Activated naive CD8-positive, alpha-beta T cell treated with anti-CD3 and anti-CD28 coated beads, Interleukin-2, amount 10 ng/mL, durations not matched to agents 7 days and 5 days (primary cell): ENCODE measurements at regions not wholly inside any gene's neighbourhood (a gene's known extent, or its start where the extent isn't known, plus 50 kb on each side); places are given as distances from the start of the nearest gene placed in this dataset.

Experiments used
- ATAC-seq: fragments of 150-1000 bp; cut with Tn5 transposase; one replicate; pipeline ENCODE4 v1.10.0; 2021; ENCODE audit warnings: low read depth, moderate library complexity
- POLR2A ChIA-PET: fragments of 350-600 bp; sonication (Branson Sonifier 250); formaldehyde crosslinking; loops from one replicate; lab custom pipeline; 2021; ENCODE audit warnings: antibody characterized with exemption; lab: Charles Lee
- DNase-seq: peaks from one replicate; pipeline ENCODE4 v3.0.0; 2021
- H3K27ac Mint-ChIP-seq: one replicate; pipeline ENCODE4 v1.8.0; 2022; ENCODE audit warnings: mild to moderate bottlenecking, mixed read lengths
- H3K27me3 Mint-ChIP-seq: one replicate; pipeline ENCODE4 v1.8.0; 2022; ENCODE audit warnings: mild to moderate bottlenecking, moderate library complexity, mixed read lengths
- H3K36me3 Mint-ChIP-seq: one replicate; pipeline ENCODE4 v1.8.0; 2021; ENCODE audit warnings: mild to moderate bottlenecking, mixed read lengths
- H3K4me1 Mint-ChIP-seq: one replicate; pipeline ENCODE4 v1.8.0; 2021; ENCODE audit warnings: mixed read lengths
- H3K4me3 Mint-ChIP-seq: one replicate; pipeline ENCODE4 v1.8.0; 2022; ENCODE audit warnings: mild to moderate bottlenecking, moderate library complexity, mixed read lengths
- H3K9me3 Mint-ChIP-seq: one replicate; pipeline ENCODE4 v1.8.0; 2021; ENCODE audit warnings: mixed read lengths

DNA sequence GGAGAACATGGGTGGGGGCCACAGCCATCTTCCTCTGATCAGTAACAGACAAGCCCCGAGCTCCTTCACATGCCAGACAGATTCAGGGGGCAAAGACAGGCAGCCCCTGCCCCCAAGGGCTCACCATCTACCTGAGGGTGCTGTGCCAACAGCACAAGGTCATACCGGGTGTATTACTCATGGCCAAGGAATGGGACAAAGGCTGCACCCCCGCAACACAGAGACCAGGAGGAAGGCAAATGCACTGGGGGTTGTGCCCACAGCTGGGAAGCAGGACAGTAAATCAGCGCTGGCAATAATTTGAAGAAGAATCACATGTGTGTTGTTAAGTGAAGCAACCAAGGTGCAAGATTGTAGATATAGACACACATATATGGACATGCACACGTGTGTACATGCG lies 137.1 kb downstream of the C16orf95 start:
- DNase-seq (no peak), ATAC-seq (no peak)
- Mint-ChIP-seq H3K27ac (no peak overlapping the region), H3K36me3 (no peaks in the 10 kb centered on the region), H3K9me3 (no peaks in the 10 kb centered on the region), H3K27me3 (peaks cover 6% of the 10 kb centered on the region), H3K4me1 (no peaks in the 10 kb centered on the region), H3K4me3 (no peak overlapping the region)
- POLR2A ChIA-PET: no interaction called here

GRCh38 chr16:87182759-87183158 lies 134.4 kb downstream of the C16orf95 start:
- POLR2A ChIA-PET: no interaction called here
- no peak for ATAC-seq
- Mint-ChIP-seq H3K9me3 (peaks cover 9% of the 10 kb centered on the region), H3K4me3 (no peak overlapping the region), H3K36me3 (no peaks in the 10 kb centered on the region), H3K27ac (no peak overlapping the region), H3K4me1 (no peaks in the 10 kb centered on the region), H3K27me3 (peaks cover 6% of the 10 kb centered on the region)
- DNase-seq: no peak

DNA sequence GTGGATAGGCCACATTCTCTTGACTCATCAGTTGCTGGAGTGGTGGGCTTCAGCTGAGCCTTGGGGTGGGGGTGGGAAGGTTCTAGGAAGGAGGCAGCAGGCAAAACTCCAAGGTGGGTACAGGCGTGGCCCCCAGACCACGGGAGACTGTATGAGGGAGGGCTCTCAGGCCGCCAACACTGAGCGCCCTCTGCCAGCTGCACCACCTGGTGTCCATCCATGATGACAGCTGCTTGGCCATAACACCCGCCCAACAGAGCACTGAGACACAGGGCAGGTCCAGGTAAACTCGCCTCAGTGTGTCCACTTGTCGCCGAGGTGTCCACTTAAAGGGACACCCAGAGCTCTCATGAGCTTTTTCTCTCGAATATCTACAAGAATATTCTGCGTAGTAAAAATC lies 133.5 kb downstream of the C16orf95 start:
- Mint-ChIP-seq H3K9me3 (peaks cover 15% of the 10 kb centered on the region), H3K36me3 (no peaks in the 10 kb centered on the region), H3K27me3 (peaks cover under 1% of the 10 kb centered on the region), H3K27ac (no peak overlapping the region), H3K4me3 (no peak overlapping the region), H3K4me1 (no peaks in the 10 kb centered on the region)
- DNase-seq: no peak
- POLR2A ChIA-PET: no interaction called here
- no peak for ATAC-seq

GRCh38 chr16:87185308-87185707 lies 131.9 kb downstream of the C16orf95 start:
- H3K27me3 Mint-ChIP-seq: no peaks in the 10 kb centered on the region
- ATAC-seq (no peak), DNase-seq (no peak)
- H3K27ac Mint-ChIP-seq: no peak overlapping the region
- no peaks in the 10 kb centered on the region for H3K4me1 Mint-ChIP-seq
- H3K36me3 Mint-ChIP-seq: no peaks in the 10 kb centered on the region
- H3K4me3 Mint-ChIP-seq: no peak overlapping the region
- POLR2A ChIA-PET: no interaction called here
- H3K9me3 Mint-ChIP-seq: peaks cover 16% of the 10 kb centered on the region

DNA sequence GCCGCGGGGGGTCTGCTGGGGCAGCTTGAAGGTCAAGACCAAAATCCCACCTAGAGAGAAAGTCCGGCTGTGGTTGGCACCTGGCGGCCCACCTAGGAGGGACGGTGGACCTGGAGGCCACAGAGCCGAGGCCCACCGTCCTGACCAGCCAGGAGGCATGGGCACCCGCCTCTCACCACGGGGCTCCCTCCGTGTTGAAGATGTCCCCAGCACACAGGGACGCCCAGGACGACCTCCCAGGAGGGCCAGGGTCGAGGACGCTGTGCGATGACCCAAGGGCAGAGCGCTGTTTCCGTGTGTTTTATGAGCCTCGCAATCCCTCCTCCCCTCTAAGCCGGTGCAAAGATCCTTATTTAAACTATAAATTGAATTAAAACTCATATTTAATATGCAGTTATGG lies 131.2 kb downstream of the C16orf95 start:
- H3K27ac Mint-ChIP-seq: no peak overlapping the region
- H3K27me3 Mint-ChIP-seq: no peaks in the 10 kb centered on the region
- no peak for DNase-seq
- POLR2A ChIA-PET: no interaction called here
- H3K4me1 Mint-ChIP-seq: no peaks in the 10 kb centered on the region
- peaks cover 16% of the 10 kb centered on the region for H3K9me3 Mint-ChIP-seq
- H3K4me3 Mint-ChIP-seq: no peak overlapping the region
- H3K36me3 Mint-ChIP-seq: no peaks in the 10 kb centered on the region
- no peak for ATAC-seq

- POLR2A ChIA-PET: no interaction called here
- Mint-ChIP-seq H3K27me3 (no peaks in the 10 kb centered on the region), H3K4me1 (no peaks in the 10 kb centered on the region), H3K27ac (no peak overlapping the region), H3K9me3 (peaks cover 16% of the 10 kb centered on the region), H3K4me3 (no peak overlapping the region), H3K36me3 (no peaks in the 10 kb centered on the region)
- ATAC-seq (no peak), DNase-seq (no peak)
Measured at GRCh38 chr16:87186446-87186845, 130.7 kb downstream of the C16orf95 start.

GRCh38 chr16:87186876-87187533 lies 130.2 kb downstream of the C16orf95 start:
- POLR2A ChIA-PET: no interaction called here
- no peak for ATAC-seq
- H3K4me3 Mint-ChIP-seq: no peak overlapping the region
- no peaks in the 10 kb centered on the region for H3K4me1 Mint-ChIP-seq
- DNase-seq: no peak
- no peaks in the 10 kb centered on the region for H3K27me3 Mint-ChIP-seq
- no peaks in the 10 kb centered on the region for H3K36me3 Mint-ChIP-seq
- H3K9me3 Mint-ChIP-seq: peaks cover 18% of the 10 kb centered on the region
- no peak overlapping the region for H3K27ac Mint-ChIP-seq

GRCh38 chr16:87188104-87188503 lies 129.1 kb downstream of the C16orf95 start:
- DNase-seq: no peak

DNA sequence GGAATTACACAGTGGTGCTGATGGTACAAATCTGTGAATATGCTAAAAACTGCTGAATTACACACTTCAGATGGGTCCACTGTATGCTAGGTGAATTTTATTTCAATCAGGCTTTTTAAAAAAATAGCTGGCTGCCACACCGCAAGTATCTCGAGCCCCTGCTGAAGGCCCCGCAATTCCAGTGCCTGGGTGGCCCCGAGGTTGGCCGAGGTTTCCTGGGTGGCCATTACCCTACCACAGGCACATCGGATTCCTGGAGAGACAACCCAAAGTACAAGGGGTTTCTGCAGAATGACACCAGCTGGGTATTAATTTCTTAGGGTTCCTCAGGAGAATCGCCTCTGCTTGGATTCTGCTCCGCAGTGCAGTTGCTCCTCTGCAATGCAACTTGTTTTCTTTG lies 127.8 kb downstream of the C16orf95 start:
- DNase-seq (no peak), ATAC-seq (no peak)
- Mint-ChIP-seq H3K4me3 (no peak overlapping the region), H3K4me1 (no peaks in the 10 kb centered on the region), H3K27me3 (no peaks in the 10 kb centered on the region), H3K36me3 (no peaks in the 10 kb centered on the region), H3K27ac (no peak overlapping the region), H3K9me3 (peaks cover 19% of the 10 kb centered on the region)
- POLR2A ChIA-PET: no interaction called here

More at GRCh38 chr16:87188104-87188503, 129.1 kb downstream of the C16orf95 start:
- ATAC-seq: no peak
- no peak overlapping the region for H3K4me3 Mint-ChIP-seq
- H3K4me1 Mint-ChIP-seq: no peaks in the 10 kb centered on the region
- peaks cover 19% of the 10 kb centered on the region for H3K9me3 Mint-ChIP-seq
- H3K27ac Mint-ChIP-seq: no peak overlapping the region
- H3K27me3 Mint-ChIP-seq: no peaks in the 10 kb centered on the region
- no peaks in the 10 kb centered on the region for H3K36me3 Mint-ChIP-seq
- POLR2A ChIA-PET: no interaction called here

DNA sequence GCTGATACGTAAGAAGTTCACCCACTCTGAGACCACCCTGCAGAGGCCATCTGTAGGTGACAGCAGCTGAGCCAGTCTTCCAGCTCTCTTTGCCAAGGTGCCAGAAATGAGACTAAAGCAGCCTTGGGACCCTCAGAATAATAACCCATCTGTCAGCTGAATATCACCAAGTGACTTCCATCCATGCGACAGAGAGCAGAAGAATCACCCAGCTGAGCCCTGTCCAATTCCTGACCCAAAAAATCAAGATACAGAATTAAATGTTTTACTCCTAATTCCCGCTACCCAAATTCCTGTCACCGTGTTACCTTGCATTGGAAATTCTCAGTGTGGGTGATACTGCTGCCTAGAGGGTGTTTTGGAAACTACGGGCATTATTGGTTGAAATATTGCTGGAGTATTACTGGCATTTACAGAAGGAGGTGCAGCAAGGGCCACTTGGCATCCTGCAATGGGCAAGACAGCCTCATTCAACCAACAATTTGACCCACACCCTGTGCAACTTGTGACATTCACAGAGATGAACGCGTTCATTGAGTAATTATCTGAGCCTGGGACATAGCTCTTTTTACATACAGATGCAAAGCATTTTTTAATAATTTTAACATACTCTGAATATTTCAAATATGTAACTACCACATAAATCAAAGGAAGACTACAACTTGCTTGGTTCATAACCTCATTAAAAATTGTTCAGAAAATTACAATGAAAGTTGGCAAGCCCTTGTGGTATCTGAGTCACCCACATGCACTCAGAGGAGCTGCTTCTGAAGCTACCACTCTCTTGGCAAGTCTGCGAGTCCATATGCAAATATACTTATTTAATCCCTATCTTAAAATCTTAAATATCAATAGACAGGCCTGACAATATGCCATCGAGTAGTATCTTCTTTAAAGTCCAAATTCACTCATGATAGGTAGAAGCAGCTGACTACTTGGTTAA lies 126.6 kb downstream of the C16orf95 start:
- no peaks in the 10 kb centered on the region for H3K36me3 Mint-ChIP-seq
- ATAC-seq (no peak), DNase-seq (no peak)
- H3K27me3 Mint-ChIP-seq: no peaks in the 10 kb centered on the region
- H3K27ac Mint-ChIP-seq: no peak overlapping the region
- no peak overlapping the region for H3K4me3 Mint-ChIP-seq
- H3K4me1 Mint-ChIP-seq: no peaks in the 10 kb centered on the region
- peaks cover 19% of the 10 kb centered on the region for H3K9me3 Mint-ChIP-seq
- POLR2A ChIA-PET: no interaction called here

DNA sequence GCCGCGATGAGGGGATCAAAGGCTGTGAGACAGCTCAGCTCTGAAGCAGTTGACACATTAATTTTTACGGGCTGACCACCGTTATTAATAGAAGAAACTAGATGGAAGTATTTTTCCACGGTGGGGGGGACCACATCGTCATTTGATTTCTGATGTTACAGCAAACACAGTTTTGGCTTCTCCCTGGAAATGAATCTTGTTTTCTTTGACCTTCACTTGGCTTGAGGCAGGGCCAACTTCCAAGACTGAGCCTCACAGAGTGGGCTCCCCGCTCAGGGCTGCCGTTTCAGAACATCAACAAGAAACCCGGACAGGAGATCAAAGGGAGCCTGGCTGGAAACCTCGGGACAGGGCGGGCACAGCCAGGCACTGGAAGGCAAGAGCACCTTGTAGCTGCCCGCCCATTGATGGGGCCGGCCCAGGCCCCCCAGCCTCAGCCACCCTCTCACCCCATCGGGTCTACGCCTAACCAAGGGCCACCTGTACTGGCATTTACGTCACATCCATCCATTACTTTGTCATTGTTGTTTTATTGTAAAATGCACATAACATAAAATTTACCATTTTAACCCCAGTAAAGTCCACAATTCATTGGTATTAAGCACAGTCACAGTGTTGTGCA lies 124.6 kb downstream of the C16orf95 start:
- no peak overlapping the region for H3K27ac Mint-ChIP-seq
- peaks cover 11% of the 10 kb centered on the region for H3K9me3 Mint-ChIP-seq
- H3K27me3 Mint-ChIP-seq: peaks cover 2% of the 10 kb centered on the region
- no peaks in the 10 kb centered on the region for H3K4me1 Mint-ChIP-seq
- H3K4me3 Mint-ChIP-seq: no peak overlapping the region
- POLR2A ChIA-PET: no interaction called here
- ATAC-seq: no peak
- no peak for DNase-seq
- no peaks in the 10 kb centered on the region for H3K36me3 Mint-ChIP-seq

DNA sequence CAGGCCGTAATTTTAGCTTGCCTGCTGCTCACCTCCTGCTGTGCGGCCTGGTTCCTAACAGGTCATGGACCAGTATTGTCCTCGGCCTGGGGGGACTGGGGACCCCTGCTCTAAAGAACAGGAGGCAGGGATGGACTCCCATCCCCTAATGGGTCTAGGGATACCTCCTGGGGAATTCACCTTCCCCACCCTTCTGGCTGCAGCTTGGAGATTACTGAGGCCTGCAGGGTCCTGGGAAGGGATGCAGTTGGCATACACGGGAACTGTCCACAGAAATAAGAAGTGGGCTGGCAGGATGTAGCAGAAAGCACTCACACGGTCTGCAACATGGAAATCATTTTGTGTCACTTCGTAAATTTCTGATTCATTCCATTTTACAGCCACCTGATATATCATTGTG lies 123.0 kb downstream of the C16orf95 start:
- POLR2A ChIA-PET: no interaction called here
- H3K27ac Mint-ChIP-seq: no peak overlapping the region
- no peaks in the 10 kb centered on the region for H3K4me1 Mint-ChIP-seq
- DNase-seq: no peak
- H3K4me3 Mint-ChIP-seq: no peak overlapping the region
- no peaks in the 10 kb centered on the region for H3K36me3 Mint-ChIP-seq
- peaks cover 2% of the 10 kb centered on the region for H3K9me3 Mint-ChIP-seq
- no peak for ATAC-seq
- peaks cover 2% of the 10 kb centered on the region for H3K27me3 Mint-ChIP-seq

DNA sequence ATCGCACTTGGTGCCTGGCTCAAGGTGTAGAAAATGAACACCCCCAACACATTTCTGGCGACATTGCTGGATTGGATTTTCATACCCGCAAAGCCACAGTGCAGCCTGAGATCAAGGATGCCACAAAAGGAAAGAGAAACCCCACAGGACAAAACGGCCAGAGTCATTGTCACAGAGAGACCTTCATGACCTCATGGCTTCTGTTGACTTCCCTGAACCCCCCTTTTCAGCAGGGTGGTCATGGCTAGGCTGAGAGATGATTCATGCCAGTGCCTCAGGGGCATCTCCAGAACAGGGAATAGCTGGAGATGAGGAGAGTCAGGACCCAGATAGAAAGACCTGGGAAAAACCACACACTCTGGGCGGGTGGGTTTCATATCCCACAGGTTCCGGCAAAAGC lies 122.0 kb downstream of the C16orf95 start:
- H3K27me3 Mint-ChIP-seq: peaks cover 5% of the 10 kb centered on the region
- peaks cover 4% of the 10 kb centered on the region for H3K9me3 Mint-ChIP-seq
- POLR2A ChIA-PET: no interaction called here
- H3K36me3 Mint-ChIP-seq: no peaks in the 10 kb centered on the region
- H3K4me1 Mint-ChIP-seq: no peaks in the 10 kb centered on the region
- H3K27ac Mint-ChIP-seq: no peak overlapping the region
- no peak overlapping the region for H3K4me3 Mint-ChIP-seq
- ATAC-seq (no peak), DNase-seq (no peak)

DNA sequence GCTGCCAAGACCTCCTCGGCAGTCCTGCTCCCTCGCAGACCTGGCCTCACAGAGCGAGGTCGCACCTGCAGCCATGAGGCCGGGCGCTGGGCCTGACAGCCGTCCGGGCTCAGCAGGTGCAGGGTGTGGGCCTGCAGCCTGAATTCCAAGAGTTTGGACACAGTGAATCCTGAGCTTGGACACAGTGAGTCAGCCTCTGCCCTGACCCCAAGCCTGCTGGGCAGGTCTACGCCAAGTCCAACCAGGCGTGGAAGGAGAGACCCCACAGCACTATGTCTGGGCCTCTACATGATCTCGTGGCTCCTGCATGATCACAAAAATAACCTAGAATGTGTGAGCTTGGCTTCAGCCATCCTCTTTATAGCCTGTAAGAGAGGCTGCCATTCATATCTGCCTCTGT lies 121.0 kb downstream of the C16orf95 start:
- Mint-ChIP-seq H3K9me3 (peaks cover 4% of the 10 kb centered on the region), H3K27ac (no peak overlapping the region), H3K4me3 (no peak overlapping the region), H3K4me1 (no peaks in the 10 kb centered on the region), H3K36me3 (no peaks in the 10 kb centered on the region), H3K27me3 (peaks cover 5% of the 10 kb centered on the region)
- DNase-seq (no peak), ATAC-seq (no peak)
- POLR2A ChIA-PET: no interaction called here
